H1 (cell line): ENCODE measurements at regions not wholly inside any gene's neighbourhood (a gene's known extent, or its start where the extent isn't known, plus 50 kb on each side); places are given as distances from the start of the nearest gene placed in this dataset.

ENCODE experiments used
- CTCF ChIA-PET: fragments of 300-600 bp; sonication (Branson Sonifier 250); formaldehyde crosslinking; loops from one replicate; lab custom pipeline; 2021; ENCODE audit not compliant: partially characterized antibody; lab: Charles Lee
- POLR2A ChIA-PET: fragments of 300-600 bp; sonication (Branson Sonifier 250); formaldehyde crosslinking; loops from one replicate; lab custom pipeline; 2021; ENCODE audit warnings: inconsistent platforms; ENCODE audit not compliant: partially characterized antibody; lab: Charles Lee
- DNase-seq, 2 experiments: peaks; one replicate each; pipeline versions ENCODE4 v3.0.0 to v3.0.0-alpha.2; 2010 to 2022; ENCODE audit warnings: low spot score in 2 of 2, low read depth in 1 of 2, mixed read lengths in 1 of 2
- FAIRE-seq: peaks from 2 replicates; lab custom pipeline; 2011; peaks lifted over from hg19 to GRCh38; lab: Jason Lieb, UNC
- H2AFZ ChIP-seq: 2 replicates; pipeline ENCODE4 v1.8.1; 2012; ENCODE audit warnings: low read length, inconsistent platforms
- H2AK5ac ChIP-seq: 2 replicates; pipeline ENCODE4 v1.6.1; 2013; ENCODE audit warnings: low read depth, low read length
- H2BK120ac ChIP-seq: replicated peaks from 2 replicates; pipeline ENCODE3; 2013; ENCODE audit warnings: low read depth, low read length, inconsistent platforms
- H2BK12ac ChIP-seq: 2 replicates; pipeline ENCODE4 v1.6.1; 2013; ENCODE audit warnings: low read depth, low read length
- H2BK15ac ChIP-seq: 2 replicates; pipeline ENCODE4 v1.6.1; 2013; ENCODE audit warnings: low read length
- H2BK20ac ChIP-seq: 2 replicates; pipeline ENCODE4 v1.6.1; 2013; ENCODE audit warnings: low read length
- H2BK5ac ChIP-seq: 2 replicates; pipeline ENCODE4 v1.6.1; 2013; ENCODE audit warnings: low read depth, low read length
- H3K14ac ChIP-seq: 2 replicates; pipeline ENCODE4 v1.6.1; 2013; ENCODE audit warnings: inconsistent platforms; ENCODE audit not compliant: insufficient read length
- H3K18ac ChIP-seq: 2 replicates; pipeline ENCODE4 v1.6.1; 2013; ENCODE audit warnings: low read length; ENCODE audit errors: extremely low read depth
- H3K23ac ChIP-seq: 2 replicates; pipeline ENCODE4 v1.6.1; 2013; ENCODE audit warnings: inconsistent platforms; ENCODE audit not compliant: insufficient read length
- H3K23me2 ChIP-seq: 2 replicates; pipeline ENCODE4 v1.6.1; 2013; ENCODE audit warnings: low read depth, low read length
- H3K27ac ChIP-seq: 2 replicates; pipeline ENCODE4 v1.6.1; 2011; ENCODE audit warnings: low read depth, low read length, inconsistent platforms
- H3K27me3 ChIP-seq, 4 experiments: replicated peaks in 1 of 4; 1 replicate in 1 of 4; 2 replicates in 3 of 4; pipeline versions ENCODE4 v1.6.1 to v1.8.1; 2011 to 2013; ENCODE audit warnings: low read length in 3 of 4, mild to moderate bottlenecking in 3 of 4, inconsistent platforms in 2 of 4, mixed read lengths in 2 of 4, moderate library complexity in 1 of 4; ENCODE audit not compliant: control insufficient read depth in 3 of 4, insufficient read depth in 3 of 4; ENCODE audit errors: extremely low read depth in 1 of 4
- H3K36me3 ChIP-seq, 4 experiments: 2 replicates each; pipeline versions ENCODE4 v1.6.1 to v1.8.1; 2011 to 2013; ENCODE audit warnings: mild to moderate bottlenecking in 4 of 4, low read length in 3 of 4, moderate library complexity in 2 of 4, control low read depth in 1 of 4, inconsistent platforms in 1 of 4; ENCODE audit not compliant: insufficient read depth in 4 of 4, control insufficient read depth in 2 of 4
- H3K4ac ChIP-seq: replicated peaks from 2 replicates; pipeline ENCODE3; 2013; ENCODE audit warnings: low read length, low read depth, mixed read lengths, inconsistent platforms; ENCODE audit not compliant: insufficient read length
- H3K4me1 ChIP-seq, 4 experiments: replicated peaks in 1 of 4; 1 replicate in 1 of 4; 2 replicates in 3 of 4; pipeline versions ENCODE4 v1.6.1 to v1.8.1; 2011 to 2013; ENCODE audit warnings: low read length in 3 of 4, inconsistent platforms in 2 of 4, mixed read lengths in 1 of 4; ENCODE audit not compliant: insufficient read depth in 4 of 4, control insufficient read depth in 3 of 4
- H3K4me2 ChIP-seq, 2 experiments: 2 replicates each; pipeline versions ENCODE4 v1.6.1 to v1.8.1; 2011 to 2013; ENCODE audit warnings: low read depth in 2 of 2, low read length in 2 of 2, control low read depth in 1 of 2, inconsistent platforms in 1 of 2, mild to moderate bottlenecking in 1 of 2; ENCODE audit not compliant: insufficient read depth in 1 of 2
- H3K4me3 ChIP-seq, 4 experiments: fragments of 200-600, 300-600 bp in 1 of 4; sonication (generic), shearing (Covaris generic), sonication (Bioruptor Twin) in 1 of 4; 2 replicates each; pipeline versions ENCODE4 v1.5.1 to v1.8.1; 2011 to 2016; ENCODE audit warnings: low read length in 4 of 4, low read depth in 3 of 4, control low read depth in 2 of 4, inconsistent platforms in 2 of 4, mild to moderate bottlenecking in 2 of 4, mixed read lengths in 1 of 4, moderate library complexity in 1 of 4; ENCODE audit not compliant: insufficient read depth in 2 of 4; ENCODE audit errors: extremely low read depth in 1 of 4
- H3K56ac ChIP-seq: replicated peaks from 2 replicates; pipeline ENCODE3; 2013; ENCODE audit warnings: low read depth, mild to moderate bottlenecking, mixed read lengths, low read length, inconsistent platforms; ENCODE audit not compliant: insufficient read length
- H3K79me1 ChIP-seq: 2 replicates; pipeline ENCODE4 v1.6.1; 2013; ENCODE audit warnings: low read depth, low read length, control low read depth
- H3K79me2 ChIP-seq, 2 experiments: 2 replicates each; pipeline versions ENCODE4 v1.6.1 to v1.8.1; 2012 to 2013; ENCODE audit warnings: low read length in 2 of 2, mild to moderate bottlenecking in 2 of 2, inconsistent platforms in 1 of 2; ENCODE audit not compliant: insufficient read depth in 2 of 2, control insufficient read depth in 1 of 2
- H3K9ac ChIP-seq, 4 experiments: replicated peaks in 1 of 4; 1 replicate in 1 of 4; 2 replicates in 3 of 4; pipeline versions ENCODE4 v1.6.1 to v1.8.1; 2011 to 2013; ENCODE audit warnings: low read depth in 3 of 4, low read length in 3 of 4, control low read depth in 2 of 4, mild to moderate bottlenecking in 2 of 4, moderate library complexity in 2 of 4, inconsistent platforms in 1 of 4; ENCODE audit errors: extremely low read depth in 1 of 4
- H3K9me3 ChIP-seq, 2 experiments: 2 replicates each; pipeline versions ENCODE4 v1.6.1 to v1.8.1; 2012 to 2013; ENCODE audit warnings: mild to moderate bottlenecking in 2 of 2, moderate library complexity in 2 of 2, control low read depth in 1 of 2, inconsistent platforms in 1 of 2, low read depth in 1 of 2, low read length in 1 of 2, mixed read lengths in 1 of 2; ENCODE audit not compliant: insufficient read depth in 2 of 2
- H4K20me1 ChIP-seq, 2 experiments: replicated peaks in 1 of 2; 2 replicates each; pipeline versions ENCODE3 to v1.8.1; 2011 to 2013; ENCODE audit warnings: inconsistent platforms in 2 of 2, low read length in 2 of 2, mild to moderate bottlenecking in 1 of 2; ENCODE audit not compliant: insufficient read depth in 2 of 2, control insufficient read depth in 1 of 2
- H4K5ac ChIP-seq: 2 replicates; pipeline ENCODE4 v1.6.1; 2013; ENCODE audit warnings: low read length, low read depth, mixed read lengths, inconsistent platforms; ENCODE audit not compliant: insufficient read length
- H4K8ac ChIP-seq: 2 replicates; pipeline ENCODE4 v1.8.0; 2013; ENCODE audit warnings: mild to moderate bottlenecking, moderate library complexity, low read length, inconsistent platforms; ENCODE audit not compliant: insufficient read depth; ENCODE audit errors: extremely low read depth
- H4K91ac ChIP-seq: replicated peaks from 2 replicates; pipeline ENCODE3; 2013; ENCODE audit warnings: low read length, mixed read lengths, inconsistent platforms; ENCODE audit not compliant: insufficient read length
- ATF2 ChIP-seq: IDR thresholded peaks from 2 replicates; pipeline ENCODE4 v1.6.1; 2012; ENCODE audit warnings: low read length, inconsistent platforms
- CEBPB ChIP-seq: IDR thresholded peaks from 2 replicates; pipeline ENCODE4 v1.6.1; 2012; ENCODE audit warnings: low read depth, low read length
- NRF1 ChIP-seq: IDR thresholded peaks from 2 replicates; pipeline ENCODE4 v1.6.1; 2011; ENCODE audit warnings: mild to moderate bottlenecking, low read depth, low read length, improper control_type of control experiment
- RBBP5 ChIP-seq: IDR thresholded peaks from 2 replicates; pipeline ENCODE4 v1.7.1; 2012; ENCODE audit warnings: low read depth, mild to moderate bottlenecking, inconsistent platforms, low read length, moderate library complexity, borderline replicate concordance
- ZNF274 ChIP-seq: IDR thresholded peaks from 2 replicates; pipeline ENCODE4 v1.7.0; 2012; ENCODE audit warnings: low read length, borderline replicate concordance; ENCODE audit errors: extremely low read depth
- WGBS, 2 experiments: shearing (Covaris generic) in 1 of 2; methylation state at CpG; one replicate each; pipeline versions ENCODE4 v1.1.6 to v1.1.7; 2013 to 2015; ENCODE audit warnings: low lambda C conversion rate in 2 of 2, mixed read lengths in 2 of 2, inconsistent platforms in 1 of 2, low coverage in 1 of 2, missing lambda C conversion rate in 1 of 2; ENCODE audit not compliant: insufficient replicate concordance in 2 of 2, insufficient coverage in 1 of 2, insufficient read length in 1 of 2; ENCODE audit errors: extremely low coverage in 1 of 2, missing lambda C conversion rate in 1 of 2; 5-methylcytosine and 5-hydroxymethylcytosine counted together

DNA sequence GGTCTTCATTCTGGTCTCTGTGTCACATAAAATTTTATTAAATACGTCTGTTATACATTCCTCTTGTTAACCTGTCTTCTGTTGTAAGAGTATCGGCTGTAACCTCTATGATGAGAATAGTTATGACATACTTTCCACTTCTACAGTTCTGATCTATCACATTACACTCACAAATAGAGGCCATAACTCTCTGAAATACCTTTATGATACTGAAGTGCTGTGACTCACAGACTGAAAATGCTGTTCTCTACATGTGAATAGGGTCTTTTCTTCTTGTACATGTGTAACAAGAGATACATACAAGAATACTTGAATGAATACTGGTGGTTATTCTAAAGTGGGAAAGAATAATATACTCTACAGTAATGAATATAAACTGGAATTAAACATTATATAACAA lies 1047.6 kb downstream of the TECRL start:
- H2BK120ac ChIP-seq = no peak overlapping the region
- no peaks in the 10 kb centered on the region for H4K20me1 ChIP-seq
- ChIA-PET POLR2A (no interaction called here), CTCF (no interaction called here)
- H3K23me2 ChIP-seq = no peaks in the 10 kb centered on the region
- H3K14ac ChIP-seq = no peak overlapping the region
- WGBS, 2 experiments = 95% methylated on average over 2 of the region's 2 CpGs; no CpG with 5 or more reads in 1 of the 2 experiments
- peaks cover 0 to 1% (median 0%) of the 10 kb centered on the region in 4 experiments; a peak in 1 of 7 replicates for H3K27me3 ChIP-seq
- no peak overlapping the region for H2AFZ ChIP-seq
- H3K4me3 ChIP-seq = no peak overlapping the region
- FAIRE-seq (no peak), DNase-seq (no peak)
- H3K4me1 ChIP-seq = no peaks in the 10 kb centered on the region
- no peak overlapping the region for H3K4me2 ChIP-seq
- no peak overlapping the region for H2BK5ac ChIP-seq
- no peak overlapping the region for H3K27ac ChIP-seq
- no peaks in the 10 kb centered on the region for H3K79me1 ChIP-seq
- no peak overlapping the region for H4K91ac ChIP-seq
- no peak overlapping the region for H2BK15ac ChIP-seq
- H3K56ac ChIP-seq = no peak overlapping the region
- H3K36me3 ChIP-seq = no peaks in the 10 kb centered on the region
- no peak overlapping the region for H3K23ac ChIP-seq
- no peaks in the 10 kb centered on the region for H3K9me3 ChIP-seq
- no peak overlapping the region for H2BK12ac ChIP-seq
- no peak overlapping the region for H3K4ac ChIP-seq
- no peak overlapping the region for H3K18ac ChIP-seq
- H2BK20ac ChIP-seq = no peak overlapping the region
- no peaks in the 10 kb centered on the region for H3K79me2 ChIP-seq
- no peak overlapping the region for H4K5ac ChIP-seq
- no peak overlapping the region for H3K9ac ChIP-seq
- no peak overlapping the region for H4K8ac ChIP-seq
- no peak overlapping the region for H2AK5ac ChIP-seq
- TF ChIP-seq ATF2 (no peak), ZNF274 (no peak), CEBPB (no peak), RBBP5 (no peak), NRF1 (no peak)
